BE2C (cell line): ENCODE measurements at regions not wholly inside any gene's neighbourhood (a gene's known extent, or its start where the extent isn't known, plus 50 kb on each side); places are given as distances from the start of the nearest gene placed in this dataset.

Experiments used
- DNase-seq: peaks from one replicate; pipeline ENCODE4 v3.0.0-alpha.2; 2020
- H3K27me3 ChIP-seq: fragments of 250-450 bp; sonication (Bioruptor Pico); 2 replicates; pipeline ENCODE4 v1.5.1; 2020; ENCODE audit warnings: mild to moderate bottlenecking
- H3K36me3 ChIP-seq: fragments of 250-450 bp; sonication (Bioruptor Pico); 2 replicates; pipeline ENCODE4 v1.5.1; 2020; ENCODE audit warnings: mild to moderate bottlenecking
- H3K4me1 ChIP-seq: fragments of 250-450 bp; sonication (Bioruptor Pico); 2 replicates; pipeline ENCODE4 v1.5.1; 2020
- H3K4me3 ChIP-seq: 2 replicates; pipeline ENCODE4 v1.5.1; 2011; ENCODE audit warnings: low read depth, low read length
- H3K9me3 ChIP-seq: fragments of 250-450 bp; sonication (Bioruptor Pico); 2 replicates; pipeline ENCODE4 v1.5.1; 2020
- TF ChIP-seq, protein P1 (sequence below): IDR thresholded peaks from 2 replicates; pipeline ENCODE4 v1.5.1; 2012; ENCODE audit warnings: mild to moderate bottlenecking, low read depth, low read length

DNA sequence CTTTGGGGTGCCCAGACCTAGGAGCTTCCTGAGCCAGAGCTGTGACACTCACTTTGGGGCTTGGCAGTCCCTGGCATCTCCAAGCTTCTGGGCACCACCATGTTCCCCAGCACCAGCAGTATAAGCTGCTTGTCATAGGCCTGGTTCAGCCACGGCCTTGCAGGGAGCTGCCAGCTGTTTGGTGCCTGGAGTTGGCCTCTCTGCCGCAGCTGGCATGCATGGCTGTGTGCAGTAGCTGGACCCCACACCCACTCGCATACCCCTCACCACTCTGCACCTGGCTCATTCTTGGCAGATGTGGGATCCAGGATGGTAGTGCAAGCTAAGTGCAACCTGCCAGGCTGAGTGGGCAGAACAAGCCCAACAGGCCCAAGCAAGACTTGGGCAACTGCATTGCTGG is 73.4 kb upstream of the BRD7 start:
- H3K9me3 ChIP-seq, result no peaks in the 10 kb centered on the region; the same call in 1 of the 2 replicates
- no peaks in the 10 kb centered on the region for H3K27me3 ChIP-seq
- TF ChIP-seq, protein P1, sequence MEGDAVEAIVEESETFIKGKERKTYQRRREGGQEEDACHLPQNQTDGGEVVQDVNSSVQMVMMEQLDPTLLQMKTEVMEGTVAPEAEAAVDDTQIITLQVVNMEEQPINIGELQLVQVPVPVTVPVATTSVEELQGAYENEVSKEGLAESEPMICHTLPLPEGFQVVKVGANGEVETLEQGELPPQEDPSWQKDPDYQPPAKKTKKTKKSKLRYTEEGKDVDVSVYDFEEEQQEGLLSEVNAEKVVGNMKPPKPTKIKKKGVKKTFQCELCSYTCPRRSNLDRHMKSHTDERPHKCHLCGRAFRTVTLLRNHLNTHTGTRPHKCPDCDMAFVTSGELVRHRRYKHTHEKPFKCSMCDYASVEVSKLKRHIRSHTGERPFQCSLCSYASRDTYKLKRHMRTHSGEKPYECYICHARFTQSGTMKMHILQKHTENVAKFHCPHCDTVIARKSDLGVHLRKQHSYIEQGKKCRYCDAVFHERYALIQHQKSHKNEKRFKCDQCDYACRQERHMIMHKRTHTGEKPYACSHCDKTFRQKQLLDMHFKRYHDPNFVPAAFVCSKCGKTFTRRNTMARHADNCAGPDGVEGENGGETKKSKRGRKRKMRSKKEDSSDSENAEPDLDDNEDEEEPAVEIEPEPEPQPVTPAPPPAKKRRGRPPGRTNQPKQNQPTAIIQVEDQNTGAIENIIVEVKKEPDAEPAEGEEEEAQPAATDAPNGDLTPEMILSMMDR, result no peak
- DNase-seq, result no peak
- no peaks in the 10 kb centered on the region for H3K4me1 ChIP-seq
- H3K36me3 ChIP-seq, result no peaks in the 10 kb centered on the region
- H3K4me3 ChIP-seq, result no peak overlapping the region

DNA sequence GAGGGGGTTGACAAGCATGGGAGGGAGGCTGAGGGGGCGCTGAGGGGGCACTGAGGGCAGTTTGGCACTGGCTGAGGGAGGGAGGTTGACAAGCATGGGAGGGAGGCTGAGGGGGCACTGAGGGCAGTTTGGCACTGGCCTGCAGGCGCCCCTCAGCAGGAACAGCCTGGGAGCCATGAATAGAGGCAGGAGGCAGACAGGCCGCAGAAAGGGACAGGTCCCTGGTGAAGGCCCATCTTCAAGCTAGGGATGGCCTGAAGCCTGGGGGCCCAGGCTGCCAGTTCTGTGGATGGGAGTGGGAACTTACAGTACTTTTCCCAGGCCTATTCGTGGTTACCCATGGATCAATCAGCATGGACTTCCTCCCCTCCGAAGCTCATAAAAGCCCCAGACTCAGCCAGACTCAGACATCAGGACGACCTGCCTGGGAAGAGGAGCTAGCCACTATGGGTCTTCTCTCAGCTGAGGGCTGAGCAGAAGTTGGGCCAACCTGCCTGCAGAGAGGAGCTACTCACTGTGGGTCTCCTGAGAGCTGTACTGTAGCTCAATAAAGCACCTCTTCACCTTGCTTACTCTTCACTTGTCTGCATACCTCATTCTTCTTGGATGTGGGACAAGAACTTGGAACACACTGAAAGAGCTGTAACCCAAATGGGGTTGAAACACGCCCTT is 72.8 kb upstream of the BRD7 start:
- TF ChIP-seq, protein P1, result no peak
- no peaks in the 10 kb centered on the region for H3K4me1 ChIP-seq
- no peaks in the 10 kb centered on the region for H3K27me3 ChIP-seq
- DNase-seq, result no peak
- no peaks in the 10 kb centered on the region for H3K36me3 ChIP-seq
- no peak overlapping the region for H3K4me3 ChIP-seq
- no peaks in the 10 kb centered on the region; the same call in 1 of the 2 replicates for H3K9me3 ChIP-seq

DNA sequence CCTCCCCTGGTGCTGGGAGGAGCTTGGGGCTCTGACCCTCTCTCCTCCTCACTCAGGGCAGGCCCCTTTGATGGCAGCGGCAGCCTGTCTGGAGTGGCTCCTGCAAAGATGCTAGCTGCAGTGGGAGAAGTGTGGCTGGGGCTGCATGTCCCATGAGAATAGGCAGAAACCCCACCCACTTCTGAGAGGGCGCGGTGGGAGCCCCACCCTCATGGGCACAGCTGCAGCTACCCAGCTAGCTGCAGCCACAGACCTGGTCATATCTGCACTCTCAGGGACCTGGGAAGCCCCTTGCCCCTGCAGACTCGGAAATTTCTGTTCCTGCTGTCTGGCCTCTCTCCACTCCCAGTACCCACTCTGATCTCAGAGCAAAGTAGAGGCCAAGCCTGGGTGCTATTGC is 72.2 kb upstream of the BRD7 start:
- Histone ChIP-seq H3K36me3 (no peaks in the 10 kb centered on the region), H3K4me3 (no peak overlapping the region), H3K4me1 (no peaks in the 10 kb centered on the region), H3K27me3 (no peaks in the 10 kb centered on the region), H3K9me3 (no peaks in the 10 kb centered on the region; the same call in 1 of the 2 replicates)
- no peak for DNase-seq
- TF ChIP-seq, protein P1, result no peak

DNA sequence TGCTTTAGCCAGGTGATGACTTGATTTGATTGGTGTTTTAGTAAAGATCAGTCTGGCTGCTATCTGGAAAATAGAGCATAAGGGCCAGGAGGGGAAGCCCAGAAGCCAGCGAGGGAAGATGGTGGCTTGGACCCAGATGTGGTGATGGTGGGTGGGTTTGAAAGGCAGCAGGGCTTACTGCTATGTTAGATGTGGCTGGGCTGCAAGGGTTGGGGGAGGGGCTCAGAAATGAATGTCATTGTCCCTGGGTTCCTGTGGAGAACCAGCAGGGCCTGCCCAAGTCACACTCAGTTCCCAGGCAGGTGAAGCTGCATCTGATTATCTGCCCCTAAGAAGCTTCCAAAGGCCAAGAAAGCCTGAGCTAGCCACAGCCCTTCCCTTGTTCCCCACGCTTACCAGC is 71.7 kb upstream of the BRD7 start:
- no peaks in the 10 kb centered on the region for H3K36me3 ChIP-seq
- H3K9me3 ChIP-seq, result no peaks in the 10 kb centered on the region; the same call in 1 of the 2 replicates
- H3K27me3 ChIP-seq, result no peaks in the 10 kb centered on the region
- H3K4me1 ChIP-seq, result no peaks in the 10 kb centered on the region
- no peak overlapping the region for H3K4me3 ChIP-seq
- DNase-seq, result no peak
- TF ChIP-seq, protein P1, result no peak

DNA sequence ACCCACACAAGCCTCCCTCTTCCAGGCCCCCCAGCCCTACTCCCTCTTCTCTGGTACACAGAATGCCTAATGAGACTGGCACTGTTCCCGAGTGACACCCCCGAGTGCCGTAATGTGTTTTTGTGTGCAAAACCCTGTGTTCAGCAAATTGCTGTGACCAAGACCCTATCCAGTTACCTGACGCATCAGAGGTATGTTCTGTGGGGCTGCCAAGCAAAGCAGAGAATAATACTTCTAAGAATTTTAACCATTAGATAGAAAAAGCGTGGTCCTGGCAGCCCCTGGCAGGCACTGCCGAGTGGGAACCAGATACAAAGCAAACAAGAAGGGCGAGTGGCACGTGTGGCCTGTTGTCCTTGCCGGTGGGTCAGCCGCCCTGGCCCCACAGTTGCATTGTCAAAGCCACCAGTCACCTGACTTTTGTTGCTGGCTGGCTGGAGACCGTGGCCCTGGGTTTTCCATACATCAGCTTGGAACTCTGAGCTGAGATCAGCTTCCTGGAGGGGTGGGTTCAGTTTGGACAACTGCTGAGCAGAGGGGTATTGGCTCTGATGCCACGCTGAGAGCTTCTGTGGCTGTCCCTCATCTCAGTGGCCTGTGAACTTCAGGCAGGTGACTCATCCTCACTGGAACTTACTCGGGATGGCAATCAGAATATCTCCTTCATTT is 69.1 kb upstream of the BRD7 start:
- H3K4me1 ChIP-seq, result no peaks in the 10 kb centered on the region
- no peaks in the 10 kb centered on the region; the same call in 1 of the 2 replicates for H3K9me3 ChIP-seq
- no peaks in the 10 kb centered on the region for H3K36me3 ChIP-seq
- H3K27me3 ChIP-seq, result 0 out of 2 replicates have a peak, but pooled peaks cover 5% of the 10 kb centered on the region
- DNase-seq, result no peak
- H3K4me3 ChIP-seq, result no peak overlapping the region
- TF ChIP-seq, protein P1, result no peak

DNA sequence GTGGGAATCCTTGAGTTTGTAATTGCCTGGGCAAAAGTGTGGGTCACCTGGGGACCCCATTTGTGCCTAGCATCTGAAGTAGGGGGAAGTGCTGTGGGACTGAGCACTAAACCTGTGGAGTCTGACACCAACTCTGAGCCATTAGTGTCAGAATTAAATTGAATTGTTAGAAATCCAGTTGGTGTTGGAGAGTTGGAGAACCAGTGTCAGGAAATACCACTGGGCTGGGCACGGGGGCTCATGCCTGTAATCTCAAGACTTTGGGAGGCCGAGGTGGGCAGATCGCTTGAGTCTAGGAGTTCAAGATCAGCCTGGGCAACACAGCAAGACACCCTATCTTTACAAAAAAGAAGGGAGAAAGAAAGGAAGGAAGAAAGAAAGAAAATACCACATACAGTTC is 67.5 kb upstream of the BRD7 start:
- H3K4me1 ChIP-seq, result no peaks in the 10 kb centered on the region
- H3K36me3 ChIP-seq, result no peaks in the 10 kb centered on the region
- no peak for DNase-seq
- H3K9me3 ChIP-seq, result no peaks in the 10 kb centered on the region; the same call in 1 of the 2 replicates
- TF ChIP-seq, protein P1, result no peak
- no peak overlapping the region for H3K4me3 ChIP-seq
- 0 out of 2 replicates have a peak, but pooled peaks cover 5% of the 10 kb centered on the region for H3K27me3 ChIP-seq
